ENCODE measurements at regions not wholly inside any gene's neighbourhood (a gene's known extent, or its start where the extent isn't known, plus 50 kb on each side); places are given as distances from the start of the nearest gene placed in this dataset.

DNA sequence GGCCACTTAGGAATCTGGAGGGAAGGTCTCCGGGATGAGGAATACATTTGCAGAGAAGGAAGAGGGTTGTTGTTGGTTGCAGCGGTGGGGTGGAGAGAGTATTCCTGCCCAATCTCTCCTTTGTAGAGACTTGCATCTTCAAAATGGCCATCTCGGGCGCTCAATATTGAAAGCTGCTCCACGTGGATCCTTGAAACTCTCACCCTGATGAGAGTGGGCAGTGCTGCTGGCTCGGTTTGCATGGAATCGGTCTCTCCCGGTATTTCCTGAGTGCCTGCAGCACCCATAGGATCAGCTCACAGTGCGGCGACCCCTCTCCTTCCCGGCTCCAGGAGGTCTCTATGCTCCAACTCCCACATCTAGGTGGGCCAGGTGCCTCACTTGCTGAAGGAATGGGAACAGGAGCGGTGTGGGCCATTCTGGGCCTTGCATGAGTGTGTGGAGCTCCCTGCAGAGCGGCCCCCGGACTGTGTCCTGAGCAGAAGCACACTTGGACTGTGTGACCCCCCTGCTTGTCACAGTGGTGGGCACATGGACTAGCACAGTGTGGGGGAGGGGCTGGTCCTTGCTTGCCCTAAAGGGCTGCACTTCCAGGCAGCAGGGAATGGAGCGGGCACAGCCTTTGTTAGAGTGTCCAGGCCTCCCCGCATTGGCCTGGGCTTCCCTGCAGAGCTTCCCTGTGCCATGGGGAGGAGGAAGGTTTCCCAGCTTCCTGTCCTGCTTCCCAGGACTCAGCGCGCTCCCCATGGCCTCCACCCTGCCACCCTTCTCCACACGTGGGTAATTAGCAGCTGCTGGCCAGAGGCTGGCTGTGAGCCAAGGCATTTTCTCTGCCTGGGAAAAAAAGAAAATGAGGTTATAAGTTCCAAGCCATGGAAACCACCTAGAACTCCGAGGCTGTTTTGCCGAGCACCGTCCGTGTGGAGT, 139.3 kb downstream of the IRF8 start:
- Histone ChIP-seq H3K9me3 (ENCODE audit: severe bottlenecking) (no peaks in the 10 kb centered on the region), H3K27me3 (ENCODE audit: insufficient read depth, low read depth, severe bottlenecking) (no peaks in the 10 kb centered on the region), H3K27ac (no peak overlapping the region), H3K36me3 (no peaks in the 10 kb centered on the region), H3K4me3 (ENCODE audit: low read depth, low read length) (no peak overlapping the region)
- TF ChIP-seq, protein P1, sequence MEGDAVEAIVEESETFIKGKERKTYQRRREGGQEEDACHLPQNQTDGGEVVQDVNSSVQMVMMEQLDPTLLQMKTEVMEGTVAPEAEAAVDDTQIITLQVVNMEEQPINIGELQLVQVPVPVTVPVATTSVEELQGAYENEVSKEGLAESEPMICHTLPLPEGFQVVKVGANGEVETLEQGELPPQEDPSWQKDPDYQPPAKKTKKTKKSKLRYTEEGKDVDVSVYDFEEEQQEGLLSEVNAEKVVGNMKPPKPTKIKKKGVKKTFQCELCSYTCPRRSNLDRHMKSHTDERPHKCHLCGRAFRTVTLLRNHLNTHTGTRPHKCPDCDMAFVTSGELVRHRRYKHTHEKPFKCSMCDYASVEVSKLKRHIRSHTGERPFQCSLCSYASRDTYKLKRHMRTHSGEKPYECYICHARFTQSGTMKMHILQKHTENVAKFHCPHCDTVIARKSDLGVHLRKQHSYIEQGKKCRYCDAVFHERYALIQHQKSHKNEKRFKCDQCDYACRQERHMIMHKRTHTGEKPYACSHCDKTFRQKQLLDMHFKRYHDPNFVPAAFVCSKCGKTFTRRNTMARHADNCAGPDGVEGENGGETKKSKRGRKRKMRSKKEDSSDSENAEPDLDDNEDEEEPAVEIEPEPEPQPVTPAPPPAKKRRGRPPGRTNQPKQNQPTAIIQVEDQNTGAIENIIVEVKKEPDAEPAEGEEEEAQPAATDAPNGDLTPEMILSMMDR (IDR thresholded peaks at IDR 0.05; ENCODE audit: low read depth, low read length) = no peak
- DNase-seq = no peak

GRCh38 chr16:86038926-86039310, 140.0 kb downstream of the IRF8 start:
- no peak for DNase-seq
- Histone ChIP-seq H3K4me3 (ENCODE audit: low read depth, low read length) (no peak overlapping the region), H3K27ac (no peak overlapping the region), H3K36me3 (no peaks in the 10 kb centered on the region), H3K9me3 (ENCODE audit: severe bottlenecking) (no peaks in the 10 kb centered on the region), H3K27me3 (ENCODE audit: insufficient read depth, low read depth, severe bottlenecking) (no peaks in the 10 kb centered on the region)
- TF ChIP-seq, protein P1 (IDR thresholded peaks at IDR 0.05; ENCODE audit: low read depth, low read length) = no peak

- H3K36me3 ChIP-seq = no peaks in the 10 kb centered on the region
- no peaks in the 10 kb centered on the region for H3K9me3 ChIP-seq (ENCODE audit: severe bottlenecking)
- no peaks in the 10 kb centered on the region for H3K27me3 ChIP-seq (ENCODE audit: insufficient read depth, low read depth, severe bottlenecking)
- TF ChIP-seq, protein P1 (IDR thresholded peaks at IDR 0.05; ENCODE audit: low read depth, low read length) = no peak
- H3K4me3 ChIP-seq (ENCODE audit: low read depth, low read length) = no peak overlapping the region
- DNase-seq = no peak
- no peak overlapping the region for H3K27ac ChIP-seq
Measured at GRCh38 chr16:86039606-86040005, 140.6 kb downstream of the IRF8 start.

DNA sequence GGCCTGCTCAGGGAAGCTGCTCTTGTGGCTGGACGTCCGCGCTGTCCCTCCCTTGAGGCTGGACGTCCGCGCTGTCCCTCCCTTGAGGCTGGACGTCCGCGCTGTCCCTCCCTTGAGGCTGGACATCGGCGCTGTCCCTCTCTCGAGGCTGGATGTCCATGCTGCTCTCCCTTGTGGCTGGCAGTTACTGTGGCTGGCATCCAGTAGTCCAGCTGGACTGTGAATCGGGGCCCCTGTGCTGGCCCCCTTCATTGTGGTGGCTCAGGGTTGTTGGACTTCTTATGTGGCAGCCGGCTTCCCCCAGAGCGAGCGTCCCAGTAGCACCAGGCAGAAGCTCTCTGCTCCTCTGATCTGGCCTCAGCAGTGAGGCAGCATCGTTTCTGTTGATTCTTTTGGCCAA, 141.5 kb downstream of the IRF8 start:
- no peak for DNase-seq
- no peaks in the 10 kb centered on the region for H3K9me3 ChIP-seq (ENCODE audit: severe bottlenecking)
- TF ChIP-seq, protein P1 (IDR thresholded peaks at IDR 0.05; ENCODE audit: low read depth, low read length) = no peak
- H3K4me3 ChIP-seq (ENCODE audit: low read depth, low read length) = no peak overlapping the region
- no peak overlapping the region for H3K27ac ChIP-seq
- no peaks in the 10 kb centered on the region for H3K36me3 ChIP-seq
- no peaks in the 10 kb centered on the region for H3K27me3 ChIP-seq (ENCODE audit: insufficient read depth, low read depth, severe bottlenecking)

DNA sequence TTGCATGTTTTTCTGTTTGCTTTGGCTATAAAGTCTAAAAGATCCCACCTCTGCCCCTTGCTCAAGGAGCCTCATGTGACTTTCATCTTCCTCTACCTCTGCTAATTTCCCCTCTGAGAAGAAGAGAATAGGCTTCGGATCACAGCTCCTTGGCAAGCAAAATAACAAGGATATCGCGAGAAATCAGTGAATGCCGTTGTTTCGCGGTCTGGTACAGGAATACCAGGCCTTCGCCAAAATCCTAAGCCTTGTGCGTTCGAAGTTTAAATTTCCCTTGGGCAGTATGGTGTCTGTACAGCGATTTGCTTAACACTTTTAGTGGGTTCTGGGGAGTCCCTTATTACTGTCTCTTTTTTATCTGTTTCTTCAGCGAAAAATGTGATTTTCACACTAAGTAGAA, 142.3 kb downstream of the IRF8 start:
- Histone ChIP-seq H3K27ac (no peak overlapping the region), H3K27me3 (ENCODE audit: insufficient read depth, low read depth, severe bottlenecking) (no peaks in the 10 kb centered on the region), H3K9me3 (ENCODE audit: severe bottlenecking) (no peaks in the 10 kb centered on the region), H3K36me3 (no peaks in the 10 kb centered on the region), H3K4me3 (ENCODE audit: low read depth, low read length) (no peak overlapping the region)
- DNase-seq = no peak
- TF ChIP-seq, protein P1 (IDR thresholded peaks at IDR 0.05; ENCODE audit: low read depth, low read length) = no peak
